ENCODE measurements at regions not wholly inside any gene's neighbourhood (a gene's known extent, or its start where the extent isn't known, plus 50 kb on each side); places are given as distances from the start of the nearest gene placed in this dataset.

DNA sequence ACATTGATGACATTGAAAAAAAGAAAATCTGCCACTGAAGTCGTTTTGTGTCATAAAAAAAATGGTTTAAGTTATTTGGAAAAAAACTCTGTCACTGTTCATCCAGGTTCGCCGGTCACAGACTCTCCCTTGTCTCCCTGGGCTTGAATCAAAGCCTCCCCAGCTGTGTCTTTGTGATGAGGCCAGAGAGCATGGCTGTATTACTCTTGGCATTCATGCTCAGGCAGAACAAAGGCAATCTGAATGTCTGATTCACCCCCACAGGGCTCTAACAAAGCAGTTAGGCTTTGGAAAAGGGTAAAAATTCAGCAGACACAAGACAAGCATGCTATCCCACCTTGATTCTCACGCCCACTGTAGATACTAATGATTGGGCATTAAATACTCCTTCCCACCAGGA is 304.3 kb upstream of the PLD5 start:
- Mint-ChIP-seq H3K4me1 (ENCODE audit: low read depth) (no peaks in the 10 kb centered on the region), H3K9me3 (ENCODE audit: low read depth) (no peaks in the 10 kb centered on the region), H3K4me3 (ENCODE audit: unreplicated experiment) (no peak overlapping the region), H3K36me3 (ENCODE audit: low read depth) (no peaks in the 10 kb centered on the region), H3K27ac (ENCODE audit: unreplicated experiment) (no peak overlapping the region), H3K27me3 (ENCODE audit: low read depth) (no peaks in the 10 kb centered on the region)
- no peak for DNase-seq (ENCODE audit: low spot score)
- no peak for TF ChIP-seq CTCF (IDR thresholded peaks at IDR 0.05)

GRCh38 chr1:242828199-242828598 is 303.7 kb upstream of the PLD5 start:
- H3K4me1 Mint-ChIP-seq (ENCODE audit: low read depth) = no peaks in the 10 kb centered on the region
- no peaks in the 10 kb centered on the region for H3K9me3 Mint-ChIP-seq (ENCODE audit: low read depth)
- TF ChIP-seq CTCF (IDR thresholded peaks at IDR 0.05) = no peak
- DNase-seq (ENCODE audit: low spot score) = no peak
- H3K36me3 Mint-ChIP-seq (ENCODE audit: low read depth) = no peaks in the 10 kb centered on the region
- H3K27ac Mint-ChIP-seq (ENCODE audit: unreplicated experiment) = no peak overlapping the region
- no peak overlapping the region for H3K4me3 Mint-ChIP-seq (ENCODE audit: unreplicated experiment)
- H3K27me3 Mint-ChIP-seq (ENCODE audit: low read depth) = no peaks in the 10 kb centered on the region

GRCh38 chr1:242827538-242827937 is 303.0 kb upstream of the PLD5 start:
- Mint-ChIP-seq H3K27ac (ENCODE audit: unreplicated experiment) (no peak overlapping the region), H3K27me3 (ENCODE audit: low read depth) (no peaks in the 10 kb centered on the region), H3K4me3 (ENCODE audit: unreplicated experiment) (no peak overlapping the region), H3K4me1 (ENCODE audit: low read depth) (no peaks in the 10 kb centered on the region), H3K36me3 (ENCODE audit: low read depth) (no peaks in the 10 kb centered on the region), H3K9me3 (ENCODE audit: low read depth) (no peaks in the 10 kb centered on the region)
- no peak for DNase-seq (ENCODE audit: low spot score)
- TF ChIP-seq CTCF (IDR thresholded peaks at IDR 0.05) = no peak

GRCh38 chr1:242826701-242827336 is 302.3 kb upstream of the PLD5 start:
- no peaks in the 10 kb centered on the region for H3K36me3 Mint-ChIP-seq (ENCODE audit: low read depth)
- no peak for DNase-seq (ENCODE audit: low spot score)
- TF ChIP-seq CTCF (IDR thresholded peaks at IDR 0.05) = no peak
- no peaks in the 10 kb centered on the region for H3K9me3 Mint-ChIP-seq (ENCODE audit: low read depth)
- H3K27me3 Mint-ChIP-seq (ENCODE audit: low read depth) = peaks cover 2% of the 10 kb centered on the region
- no peak overlapping the region for H3K27ac Mint-ChIP-seq (ENCODE audit: unreplicated experiment)
- H3K4me3 Mint-ChIP-seq (ENCODE audit: unreplicated experiment) = no peak overlapping the region
- no peaks in the 10 kb centered on the region for H3K4me1 Mint-ChIP-seq (ENCODE audit: low read depth)

DNA sequence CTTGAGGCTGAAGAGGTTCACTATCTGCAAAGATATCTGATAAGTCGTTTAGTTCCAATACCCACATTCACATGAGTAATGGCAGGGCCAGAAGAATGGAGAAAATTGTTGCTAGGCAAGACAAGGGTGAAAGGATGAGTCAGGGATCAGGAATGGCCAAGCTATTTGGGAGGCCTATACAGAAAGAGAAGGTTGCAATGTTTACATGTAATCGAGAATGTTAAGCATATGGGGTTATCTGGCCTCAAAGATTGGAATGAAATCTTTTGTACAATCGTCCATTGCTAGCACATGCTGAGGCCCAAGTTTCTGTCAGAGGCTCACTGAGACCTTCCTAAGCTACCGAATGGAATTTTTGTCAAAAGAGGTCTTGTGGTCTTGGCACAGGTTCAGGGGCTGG is 299.9 kb upstream of the PLD5 start:
- no peaks in the 10 kb centered on the region for H3K36me3 Mint-ChIP-seq (ENCODE audit: low read depth)
- no peak for DNase-seq (ENCODE audit: low spot score)
- peaks cover 3% of the 10 kb centered on the region for H3K27me3 Mint-ChIP-seq (ENCODE audit: low read depth)
- no peaks in the 10 kb centered on the region for H3K9me3 Mint-ChIP-seq (ENCODE audit: low read depth)
- no peaks in the 10 kb centered on the region for H3K4me1 Mint-ChIP-seq (ENCODE audit: low read depth)
- TF ChIP-seq CTCF (IDR thresholded peaks at IDR 0.05) = no peak
- H3K27ac Mint-ChIP-seq (ENCODE audit: unreplicated experiment) = no peak overlapping the region
- H3K4me3 Mint-ChIP-seq (ENCODE audit: unreplicated experiment) = no peak overlapping the region

Measured in chondrocyte (in vitro differentiated cells).